HG02571 (cell line): ENCODE measurements at regions not wholly inside any gene's neighbourhood (a gene's known extent, or its start where the extent isn't known, plus 50 kb on each side); places are given as distances from the start of the nearest gene placed in this dataset.
"Not testable (repeated sequence)": the region's sequence is repeated elsewhere in the genome, so short reads cannot be mapped to it uniquely, and the experiment has no call there.

Source experiments
- ATAC-seq: cut with Tn5 transposase; IDR thresholded peaks from one replicate; pipeline ENCODE4 v1.9.1; 2021; ENCODE audit warnings: mild to moderate bottlenecking, moderate library complexity; ENCODE audit not compliant: unreplicated experiment

DNA sequence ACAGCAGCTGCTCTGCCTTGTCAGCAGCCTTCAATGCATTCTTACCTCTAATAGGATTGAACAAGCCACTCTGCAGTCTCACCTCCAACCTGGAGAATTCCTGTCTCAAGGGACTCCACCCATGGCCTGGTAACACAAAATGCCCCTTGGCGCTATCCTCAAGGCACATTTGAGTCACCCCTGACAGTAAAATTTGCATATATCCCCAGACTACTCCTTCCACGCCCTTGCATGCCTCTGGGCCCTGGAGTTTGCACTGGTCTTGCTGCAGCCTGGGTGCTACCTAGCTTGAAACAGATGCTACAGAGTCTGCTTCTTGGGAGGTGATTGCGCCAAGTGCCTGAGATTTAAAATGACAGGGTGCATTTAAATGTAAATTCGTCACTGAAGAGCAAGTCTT is 391.4 kb upstream of the MAF start:
- ATAC-seq: no peak

DNA sequence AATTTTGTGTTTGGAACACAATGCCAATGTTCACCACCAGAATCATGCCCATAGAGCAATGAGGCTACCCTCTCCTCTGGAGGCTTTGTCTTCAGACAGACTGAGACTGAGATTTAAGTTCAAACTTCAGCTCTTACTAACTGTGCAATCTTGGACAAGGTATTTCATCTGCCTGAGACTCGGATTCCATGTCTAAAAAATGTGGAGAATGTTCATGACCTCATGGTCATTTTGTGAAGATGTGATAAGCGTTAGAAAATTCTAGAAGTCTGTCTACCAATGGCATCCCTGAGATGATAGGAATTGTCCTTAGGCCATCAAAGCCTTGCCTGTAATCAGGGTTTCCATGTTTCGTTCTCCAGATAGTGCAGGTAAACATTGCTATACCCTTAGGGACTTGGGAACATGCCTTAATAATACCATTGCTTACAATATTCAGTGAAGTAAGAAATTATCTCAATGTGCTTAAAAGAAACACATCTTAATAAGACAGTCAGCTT is 388.2 kb upstream of the MAF start:
- no peak for ATAC-seq

DNA sequence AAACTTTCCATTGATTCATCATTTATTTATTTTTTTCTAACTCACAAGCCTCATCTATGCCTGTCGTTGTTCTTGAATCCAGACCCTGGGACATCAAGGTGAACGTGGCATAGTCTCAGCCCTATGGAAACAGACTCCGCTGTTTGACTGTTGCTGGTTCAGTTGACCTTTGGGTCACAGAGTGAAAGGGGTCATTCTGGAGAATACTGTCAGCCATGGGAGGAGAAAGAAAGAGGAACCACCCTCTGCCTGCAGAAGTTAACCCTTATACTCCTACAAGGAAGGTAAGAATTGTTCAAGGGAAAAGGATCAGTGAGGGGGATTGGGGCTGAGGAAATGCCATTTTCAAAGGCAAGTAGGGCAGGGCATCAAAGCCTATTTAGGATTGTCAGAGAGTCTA is 387.6 kb upstream of the MAF start:
- no peak for ATAC-seq

DNA sequence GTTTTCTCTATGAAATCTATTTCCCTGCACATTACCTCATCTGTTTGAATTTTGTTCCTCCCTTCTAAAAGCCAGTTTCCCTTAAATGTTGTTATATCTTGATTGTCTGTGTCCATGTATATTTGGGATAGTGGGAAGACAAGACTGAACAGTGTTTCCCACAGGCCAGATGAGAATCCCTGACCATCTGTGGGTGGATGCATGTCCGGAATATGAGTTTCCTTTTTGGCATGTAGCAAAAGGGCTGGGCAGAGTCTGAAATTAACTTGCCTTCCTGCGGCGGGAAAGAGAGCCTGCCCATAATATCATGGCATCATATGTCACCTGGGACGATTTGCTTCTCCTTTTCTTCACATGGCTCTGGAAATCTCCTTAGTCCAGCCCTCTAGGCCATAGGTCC is 385.8 kb upstream of the MAF start:
- ATAC-seq: no peak

DNA sequence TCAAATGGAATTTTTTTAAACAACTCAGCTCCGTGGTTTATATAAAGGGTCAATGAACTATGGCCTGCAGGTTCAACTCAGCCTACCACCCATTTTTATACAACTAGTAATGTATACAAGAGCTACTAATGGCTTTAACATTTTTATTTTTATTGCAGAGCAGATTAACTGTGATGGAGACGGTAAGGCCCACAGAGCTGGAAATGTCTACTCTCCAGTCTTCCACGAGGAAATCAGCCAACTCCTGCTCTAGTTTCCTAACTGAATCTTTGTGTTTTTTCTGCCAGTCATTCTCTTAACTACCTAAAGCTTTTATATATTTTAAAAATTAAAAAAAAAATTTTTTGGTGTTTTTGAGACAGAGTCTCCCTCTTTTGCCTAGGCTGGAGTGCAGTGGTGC is 385.1 kb upstream of the MAF start:
- no peak for ATAC-seq

DNA sequence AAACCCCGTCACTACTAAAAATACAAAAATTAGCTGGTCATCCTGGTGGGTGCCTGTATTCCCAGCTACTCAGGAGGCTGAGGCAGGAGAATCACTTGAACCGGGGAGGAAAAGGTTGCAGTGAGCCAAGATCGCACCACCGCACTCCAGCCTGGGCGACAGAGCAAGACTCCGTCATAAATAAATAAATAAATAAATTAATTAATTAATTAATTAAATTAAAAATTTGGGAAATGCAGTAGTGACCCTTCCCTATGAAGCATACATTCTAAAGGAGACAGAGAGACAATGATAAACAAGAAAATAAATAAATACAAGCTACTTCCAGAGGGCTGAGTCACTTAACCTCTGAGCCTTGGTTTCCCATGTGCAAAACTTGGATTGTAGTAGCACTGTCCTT is 383.6 kb upstream of the MAF start:
- ATAC-seq: not testable (repeated sequence)

DNA sequence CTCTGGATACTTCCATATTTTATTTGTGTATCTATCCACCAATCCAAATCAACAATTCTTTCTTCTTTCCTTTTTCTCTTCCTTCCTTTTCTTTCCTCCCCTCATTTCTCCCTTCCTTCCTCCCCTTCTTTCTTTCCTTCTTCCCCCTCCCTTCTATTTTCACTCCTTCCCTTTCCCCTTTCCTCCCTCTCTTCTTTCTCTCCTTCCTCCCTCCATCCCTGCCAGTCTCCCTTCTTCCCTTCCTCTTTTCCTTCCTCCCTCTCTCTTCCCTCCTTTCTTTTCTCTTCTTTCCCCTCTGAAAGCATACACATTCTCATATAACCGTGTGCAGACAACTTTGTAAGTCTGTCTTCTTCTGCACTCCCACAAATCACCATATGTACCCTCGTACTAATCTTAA is 382.3 kb upstream of the MAF start:
- no peak for ATAC-seq

DNA sequence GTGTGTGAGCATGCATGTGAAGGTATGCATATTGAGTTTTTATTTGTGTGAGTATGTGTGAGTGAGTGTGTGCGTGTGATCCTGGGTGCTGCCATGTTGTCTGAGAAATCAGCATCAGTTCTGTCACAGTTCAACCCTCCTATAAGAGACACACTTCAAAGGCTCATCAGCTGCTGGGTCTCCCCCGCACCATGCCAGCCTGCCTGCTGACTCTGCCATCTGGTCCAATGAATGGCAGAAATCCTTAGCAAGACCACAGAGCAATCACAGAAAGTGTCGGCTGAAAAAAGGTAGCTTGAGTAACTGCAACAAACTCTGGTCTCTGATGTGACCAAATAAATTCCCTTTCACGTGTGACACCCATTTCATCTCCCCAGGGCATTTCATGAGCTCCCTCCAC is 381.8 kb upstream of the MAF start:
- ATAC-seq: no peak

DNA sequence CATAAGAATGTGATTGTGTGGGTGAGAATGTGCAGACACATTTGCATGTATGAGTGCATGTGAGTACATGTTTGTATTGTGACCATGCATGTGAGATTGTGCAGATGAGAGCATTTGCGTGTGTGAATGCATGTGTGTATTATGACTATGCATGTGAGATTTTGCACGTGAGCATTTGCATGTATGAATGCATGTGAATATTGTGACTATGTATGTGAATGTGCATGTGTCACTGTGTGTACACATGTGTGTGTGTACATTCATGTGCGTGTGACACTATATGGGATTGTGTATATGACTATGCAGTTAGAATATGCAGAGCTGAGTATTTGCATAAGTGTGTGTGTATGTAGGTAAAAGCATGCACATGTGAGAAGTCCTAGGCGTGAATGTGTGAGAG is 381.3 kb upstream of the MAF start:
- no peak for ATAC-seq

DNA sequence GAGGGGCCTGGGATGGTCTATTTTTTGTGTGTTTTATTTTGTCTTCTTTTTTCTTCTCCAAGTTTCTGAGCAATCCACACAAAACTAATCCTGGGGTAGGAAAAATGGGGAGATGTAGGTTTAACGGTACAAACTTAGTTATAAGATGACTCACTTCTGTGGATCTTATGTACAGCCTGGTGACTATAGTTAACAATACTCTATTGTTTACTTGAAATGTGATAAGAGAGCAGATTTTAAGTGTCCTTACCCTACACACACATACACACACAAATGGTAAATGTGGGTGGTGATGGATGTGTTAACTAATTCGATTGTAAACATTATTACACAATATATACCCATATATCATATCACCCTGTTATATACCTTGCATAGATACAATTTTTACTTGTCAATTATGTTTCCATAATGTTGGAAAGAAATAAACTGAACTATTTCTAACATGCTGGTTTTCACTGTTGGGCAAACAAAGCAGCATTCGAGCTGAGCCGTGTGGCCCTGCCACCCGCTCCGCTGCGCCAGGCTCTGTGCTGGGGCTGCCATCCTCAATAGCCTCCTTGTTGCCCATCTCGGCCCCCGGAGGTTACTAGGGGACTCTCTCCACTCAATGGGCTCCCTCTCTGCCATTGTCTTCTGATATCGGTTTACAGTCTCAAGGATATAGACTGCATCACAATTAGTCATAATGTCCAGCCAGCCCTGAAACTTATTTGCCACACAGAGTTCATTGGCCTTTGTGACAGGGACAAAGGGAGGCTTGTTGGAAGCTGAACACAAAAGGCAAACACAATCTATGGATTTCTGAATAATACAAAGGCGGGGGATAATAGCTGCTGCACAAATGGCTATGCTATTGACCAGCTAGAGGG is 380.3 kb upstream of the MAF start:
- ATAC-seq: no peak

DNA sequence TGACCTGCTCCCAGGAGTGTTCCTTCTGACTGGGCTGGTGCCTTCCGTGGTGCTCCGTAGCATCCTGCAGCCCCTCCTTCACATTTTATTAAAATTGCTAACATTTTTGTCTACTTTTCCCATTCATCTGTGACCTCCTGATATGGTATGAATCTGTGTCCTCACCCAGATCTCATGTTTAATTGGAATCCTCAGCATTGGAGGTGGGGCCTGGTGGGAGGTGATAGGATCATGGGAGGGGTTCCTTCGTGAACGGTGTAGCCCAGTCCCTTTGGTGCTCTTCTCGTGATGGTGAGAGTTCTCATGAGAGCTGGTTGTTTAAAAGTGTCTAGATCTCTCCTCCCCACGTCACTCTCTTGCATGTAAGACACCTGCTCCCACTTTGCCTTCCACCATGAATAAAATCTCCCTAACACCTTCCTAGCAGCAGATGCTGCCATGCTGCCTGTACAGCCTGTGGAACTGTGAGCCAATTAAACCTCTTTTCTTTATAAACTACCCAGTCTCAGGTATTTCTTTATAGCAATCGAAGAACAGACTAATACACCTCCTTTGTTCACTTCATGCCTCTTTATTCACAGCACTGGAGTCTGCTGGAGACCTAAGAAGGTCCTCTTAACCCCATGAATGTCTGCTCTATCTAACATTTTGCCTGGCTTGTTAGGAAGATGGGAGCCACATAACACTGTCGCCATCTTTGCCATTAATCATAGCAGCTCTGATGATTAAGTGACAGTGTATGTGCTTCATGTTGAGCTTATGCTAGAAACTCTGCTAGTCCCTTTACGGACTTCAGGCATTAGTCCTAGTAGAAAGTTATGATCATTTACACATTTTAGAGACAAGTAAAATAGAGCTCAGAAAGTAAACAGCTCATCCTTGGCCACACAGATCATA is 377.7 kb upstream of the MAF start:
- no peak for ATAC-seq

DNA sequence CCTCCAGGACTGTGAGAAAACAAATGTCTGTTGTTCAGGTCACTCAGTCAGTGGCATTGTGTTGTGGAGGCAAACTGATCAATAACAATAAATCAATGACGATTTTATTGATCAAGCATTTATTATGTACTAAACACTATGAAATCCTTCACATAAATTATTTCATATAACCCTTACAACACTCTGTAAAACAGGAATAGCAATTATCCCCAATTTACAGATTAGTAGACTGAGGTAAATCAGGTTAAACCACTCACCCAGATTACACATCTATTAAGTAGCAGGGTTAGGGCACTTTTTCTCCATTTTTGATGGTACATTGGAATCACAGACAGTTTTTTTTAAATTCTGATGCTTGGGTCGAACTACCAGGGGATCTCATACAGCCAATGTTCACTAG is 372.8 kb upstream of the MAF start:
- no peak for ATAC-seq

DNA sequence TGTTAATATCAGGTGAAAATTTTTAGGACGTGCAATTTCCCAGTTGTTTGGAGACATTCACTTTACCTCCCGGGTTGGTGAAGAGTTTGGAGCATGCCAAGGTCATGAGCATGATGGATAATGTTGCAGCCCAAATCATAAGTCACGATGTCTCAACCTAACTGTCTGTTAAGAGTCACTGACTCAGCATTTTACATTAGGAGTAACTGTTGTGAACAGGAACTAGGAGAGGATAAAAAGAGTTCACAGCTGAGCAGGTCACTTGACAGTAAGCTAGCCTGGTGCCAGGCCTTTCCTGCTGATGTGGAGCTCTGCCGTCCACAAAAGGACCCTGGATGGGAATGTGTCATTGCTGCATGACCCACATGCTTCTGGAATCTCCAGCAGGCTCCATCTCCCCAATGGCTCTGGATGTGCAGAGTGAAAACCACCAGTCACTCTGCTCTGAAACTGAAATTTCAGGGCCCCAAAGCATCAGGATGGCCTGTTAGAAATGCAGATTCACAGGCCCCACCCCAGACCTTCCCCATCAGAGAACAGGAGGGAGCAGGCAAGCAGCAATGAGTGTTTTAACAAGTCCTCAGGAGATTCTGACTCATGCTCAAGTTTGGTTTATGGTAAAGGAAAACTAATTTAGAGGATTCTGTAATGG is 371.6 kb upstream of the MAF start:
- no peak for ATAC-seq

DNA sequence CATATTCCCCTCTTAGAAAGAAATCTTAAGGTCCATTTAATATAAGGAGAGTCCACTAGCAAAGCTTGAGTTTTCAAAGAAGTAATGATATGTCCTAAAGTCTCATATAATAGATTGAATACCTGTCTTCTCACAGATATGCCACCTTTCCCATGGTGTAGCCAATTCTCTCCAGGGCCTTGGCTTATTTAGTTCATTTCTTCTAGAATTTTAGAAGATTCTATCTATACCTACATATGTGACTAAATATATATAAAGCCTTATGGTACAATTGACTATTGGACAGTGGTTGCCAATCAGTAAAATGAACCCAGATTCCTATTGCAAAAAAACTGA is 370.7 kb upstream of the MAF start:
- no peak for ATAC-seq

DNA sequence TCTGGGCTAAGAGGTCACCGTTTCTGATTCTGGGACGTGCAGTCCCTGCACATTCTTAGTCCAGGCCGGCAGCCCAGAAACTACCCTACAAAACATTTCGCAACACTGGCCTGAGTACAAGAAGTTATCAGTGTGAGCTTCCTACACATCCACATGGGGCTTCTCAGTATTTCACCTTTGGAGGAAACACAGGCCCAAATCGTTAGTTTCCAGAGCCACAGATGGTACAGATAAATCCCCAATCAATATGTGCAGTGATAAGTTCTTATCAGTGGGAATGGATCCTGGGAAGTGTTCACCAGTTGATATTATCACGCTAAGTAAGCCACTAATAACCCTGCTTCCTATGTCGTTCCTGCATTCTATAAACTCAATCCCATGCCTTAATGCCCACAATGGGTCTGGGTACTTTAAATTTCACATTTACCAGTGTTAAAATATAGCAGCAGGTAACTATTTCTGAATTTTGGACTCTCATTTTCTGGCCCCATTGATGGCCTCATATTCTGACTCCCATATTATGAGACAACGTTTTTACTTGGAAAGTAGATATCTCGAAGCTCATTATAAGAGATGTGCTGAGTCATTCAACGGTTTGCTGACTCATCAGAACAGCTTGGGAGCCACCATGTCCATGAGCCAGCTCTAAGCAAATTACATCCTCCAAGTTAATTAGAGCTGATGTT is 370.2 kb upstream of the MAF start:
- ATAC-seq: no peak

DNA sequence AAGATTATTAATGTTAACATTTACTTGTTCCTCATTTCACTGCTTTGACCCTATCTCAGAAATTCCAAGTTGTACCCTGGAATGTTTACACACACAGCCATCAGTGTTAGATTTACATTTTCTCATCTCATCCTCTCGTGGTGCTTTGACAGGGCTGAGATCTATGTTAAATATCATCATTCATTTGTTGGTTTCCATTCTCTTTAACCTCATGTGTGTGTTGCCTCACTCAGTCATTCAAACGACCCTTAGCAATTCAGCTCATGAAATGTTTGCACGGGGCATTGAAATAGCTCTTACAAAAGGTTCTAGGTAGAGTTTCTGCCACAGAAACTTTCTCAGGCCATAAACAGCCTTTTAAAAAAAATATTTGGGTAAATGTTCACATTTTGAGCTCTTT is 369.6 kb upstream of the MAF start:
- ATAC-seq: no peak

DNA sequence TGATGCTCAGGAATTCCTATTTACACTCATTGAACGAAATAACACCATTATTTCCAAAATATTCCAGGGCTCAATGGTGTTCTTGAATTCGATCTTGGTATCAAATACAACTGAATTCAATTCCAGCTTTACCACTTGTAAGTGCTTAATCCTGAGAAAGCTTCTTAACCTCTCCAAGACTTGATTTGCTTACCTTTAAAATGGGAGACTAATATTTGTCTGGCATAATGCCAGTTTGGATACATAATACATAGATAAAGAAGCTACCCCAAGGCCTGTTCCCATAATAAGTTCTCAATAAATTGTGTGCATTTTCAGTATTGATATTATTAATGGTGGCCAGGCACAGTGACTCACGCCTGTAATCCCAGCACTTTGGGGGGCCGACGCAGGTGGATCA is 368.9 kb upstream of the MAF start:
- no peak for ATAC-seq

DNA sequence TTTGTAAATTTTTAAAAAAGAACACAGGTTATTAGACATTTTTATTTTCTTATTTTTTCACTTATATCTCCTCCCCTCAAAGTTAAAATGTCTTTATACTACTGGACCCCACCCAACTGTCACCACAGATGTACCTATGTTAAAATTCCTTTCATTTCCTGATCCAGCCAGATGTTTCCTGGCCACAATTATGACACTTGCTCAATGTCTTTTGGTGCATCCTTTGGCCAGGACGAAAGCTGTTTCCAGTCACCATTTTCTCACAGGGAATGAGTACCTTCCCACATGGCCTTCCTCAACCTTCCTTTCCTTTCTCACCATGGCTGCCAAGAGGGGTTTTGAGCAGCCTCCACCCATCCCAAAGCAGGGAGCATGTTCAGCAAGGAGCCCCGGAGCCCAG is 365.7 kb upstream of the MAF start:
- ATAC-seq: no peak

DNA sequence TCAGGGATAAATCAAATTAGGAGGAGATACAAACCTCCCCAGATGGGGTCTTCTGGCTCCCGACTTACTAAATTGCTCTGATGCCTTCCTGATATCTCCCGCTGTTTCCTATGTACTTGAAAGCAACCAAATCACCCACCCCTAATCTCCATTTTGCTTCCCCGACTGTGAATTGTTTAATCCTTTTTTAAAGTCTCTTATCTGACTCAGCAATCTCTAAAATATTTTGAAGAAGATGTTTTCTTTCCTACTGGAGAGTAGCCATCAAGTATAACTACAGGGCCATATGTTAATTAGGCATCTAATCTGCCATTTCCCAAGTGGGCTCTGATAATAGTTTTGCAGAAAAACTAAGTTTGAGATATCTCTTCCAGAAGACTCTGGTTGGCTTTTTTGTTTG is 365.2 kb upstream of the MAF start:
- no peak for ATAC-seq

DNA sequence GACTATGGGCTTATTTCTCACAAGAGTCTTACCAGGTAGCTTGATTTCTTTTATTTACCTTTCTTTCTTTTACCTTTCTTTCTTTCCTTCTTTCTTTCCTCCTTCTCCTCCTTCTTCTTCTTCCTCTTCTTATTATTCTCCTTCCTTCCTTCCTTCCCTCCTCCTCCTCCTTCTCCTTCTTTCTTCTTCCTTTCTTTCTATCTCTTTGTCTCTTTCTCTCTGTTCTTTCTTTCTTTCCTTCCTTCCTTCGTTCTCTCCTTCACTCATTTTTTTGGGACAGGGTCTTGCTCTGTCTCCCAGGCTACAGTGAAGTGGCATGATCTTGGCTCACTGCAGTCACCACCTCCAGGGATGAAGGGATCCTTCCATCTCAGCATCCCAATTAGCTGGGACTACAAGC is 363.6 kb upstream of the MAF start:
- ATAC-seq: no peak

DNA sequence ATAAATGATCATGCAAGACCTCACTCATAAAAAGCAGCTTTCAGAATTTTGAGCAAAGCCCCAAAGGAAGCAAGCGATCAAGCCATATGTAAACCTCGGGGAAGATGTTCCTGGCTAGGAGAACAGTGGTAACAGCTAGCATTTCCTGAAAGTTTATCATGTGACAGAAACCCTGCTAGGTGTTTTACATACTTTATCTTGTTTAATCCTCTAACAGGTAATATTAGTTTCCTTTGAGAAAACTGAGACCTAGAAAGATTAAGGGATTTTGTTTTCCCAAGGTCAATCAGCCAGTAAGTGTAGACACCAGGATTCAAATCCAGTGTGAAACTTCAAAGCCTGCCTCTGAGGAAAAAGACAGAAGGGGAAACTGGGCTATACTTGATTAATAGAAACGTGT is 362.4 kb upstream of the MAF start:
- no peak for ATAC-seq
